ENCODE measurements at regions not wholly inside any gene's neighbourhood (a gene's known extent, or its start where the extent isn't known, plus 50 kb on each side); places are given as distances from the start of the nearest gene placed in this dataset.
A peak's percentile ranks its signal among the peaks of the same experiment; 100 is the strongest.

- no peak for TF ChIP-seq CHD1 (IDR thresholded peaks at IDR 0.05; ENCODE audit: low read depth, low read length)
Observed at GRCh38 chr7:131630427-131630826, 74.0 kb upstream of the PODXL start (continued).

- Histone ChIP-seq H4K20me1 (ENCODE audit: insufficient read depth, low read length) (no peaks in the 10 kb centered on the region), H3K14ac (replicated peaks; ENCODE audit: low read depth, low read length) (peak overlapping the region; percentile 85), H3K4ac (ENCODE audit: low read depth, low read length) (peak overlapping the region; percentile 89), H2BK20ac (ENCODE audit: low read depth, low read length) (peak overlapping the region; percentile 94), H2BK120ac (ENCODE audit: low read depth, low read length) (peak overlapping the region; percentile 99), H2BK5ac (ENCODE audit: low read depth, low read length, poor library complexity, severe bottlenecking) (peak overlapping the region; percentile 84), H3K27ac (ENCODE audit: insufficient read depth, low read length) (no peak overlapping the region; the same call in 1 of the 2 replicates), H2BK15ac (ENCODE audit: low read depth, low read length) (peak overlapping the region; percentile 91; the same call in 2 of the 3 replicates), H3K18ac (ENCODE audit: low read depth, low read length) (no peak overlapping the region), H3K27me3 (ENCODE audit: control insufficient read depth, insufficient read depth, low read length) (no peaks in the 10 kb centered on the region), H3K4me2 (ENCODE audit: low read depth, low read length) (peak overlapping the region; percentile 30; the same call in 1 of the 2 replicates), H3K79me1 (ENCODE audit: low read depth in 1 of 2, low read length in 2 of 2) (peaks cover 0 to 8% of the 10 kb centered on the region in 2 experiments; a peak in 1 of 4 replicates), H3K4me3 (ENCODE audit: insufficient read depth, low read depth, low read length) (no peak overlapping the region), H3K4me1 (ENCODE audit: control insufficient read depth, insufficient read depth, low read length) (peaks cover 37% of the 10 kb centered on the region), H2AK9ac (replicated peaks; ENCODE audit: low read depth, low read length, poor library complexity) (peak overlapping the region; percentile 92), H3K9ac (ENCODE audit: low read depth, low read length) (no peak overlapping the region), H4K5ac (ENCODE audit: low read depth, low read length) (peak overlapping the region; percentile 40; the same call in 1 of the 2 replicates), H2AK5ac (ENCODE audit: low read depth, low read length) (peak overlapping the region; percentile 85), H4K8ac (ENCODE audit: low read depth in 2 of 2, low read length in 2 of 2) (peak overlapping the region; percentile 35 to 87; a peak in 3 of 4 replicates), H4K91ac (ENCODE audit: insufficient read depth, low read depth, low read length) (peak overlapping the region; percentile 77), H3K9me1 (ENCODE audit: insufficient read depth, low read length) (peaks cover 47% of the 10 kb centered on the region), H3K23ac (ENCODE audit: low read depth, low read length) (peak overlapping the region; percentile 93), H3K56ac (ENCODE audit: extremely low read depth, insufficient read depth, low read length) (no peak overlapping the region), H2AFZ (replicated peaks; ENCODE audit: low read length, poor library complexity) (peak overlapping the region; percentile 90), H3K36me3 (ENCODE audit: control insufficient read depth, insufficient read depth, low read length) (no peaks in the 10 kb centered on the region), H3K9me3 (ENCODE audit: control insufficient read depth, insufficient read depth, low read length) (no peaks in the 10 kb centered on the region)
- TF ChIP-seq MXI1 (IDR thresholded peaks at IDR 0.05; ENCODE audit: borderline replicate concordance, low read depth, low read length) (no peak), POLR2A (IDR thresholded peaks at IDR 0.05; ENCODE audit: low read depth, low read length) (no peak), FOS (IDR thresholded peaks at IDR 0.05; ENCODE audit: low read depth, low read length) (peak; percentile 56), SMC3 (IDR thresholded peaks at IDR 0.05; ENCODE audit: low read depth, low read length) (no peak)
- intact Hi-C loops (cut with micrococcal nuclease) = no loop called here
- no TSS peak for BruUV-seq (replicated peaks)
- DNase-seq (peak; percentile 66), ATAC-seq (ENCODE audit: low read depth) (peak; percentile 9; the same call in 1 of the 2 replicates)
- ChIA-PET POLR2A (ENCODE audit: unreplicated experiment) (no interaction called here), CTCF (interaction anchor here (1.0 kb wide), 1 partner anchor 65 kb away, joined by 3 read pairs; no protein-coding TSS in a partner anchor)
- in situ Hi-C loops (cut with MboI; ENCODE audit: low sequenced_read_pairs) = no loop called here
- 44% methylated on average over 2 of the region's 13 CpGs; no CpG with 5 or more reads in 1 of the 2 experiments for WGBS, 2 experiments (ENCODE audit: extremely low coverage in 2 of 2, insufficient read length in 1 of 2)
- dilution Hi-C loops (cut with HindIII; ENCODE audit: low sequenced_read_pairs, unreplicated experiment) = no loop called here
Observed at GRCh38 chr7:131629217-131629882, 72.9 kb upstream of the PODXL start.

Measured in IMR-90 (cell line).